Stimulated activated naive B cell treated with anti-CD40 and anti-IgM and Interleukin-4, amounts not matched to agents 10 μg/mL and 1 μg/mL and 100 μg/mL, for 72 hours (primary cell): ENCODE measurements at regions not wholly inside any gene's neighbourhood (a gene's known extent, or its start where the extent isn't known, plus 50 kb on each side); places are given as distances from the start of the nearest gene placed in this dataset.
"Not testable (repeated sequence)": the region's sequence is repeated elsewhere in the genome, so short reads cannot be mapped to it uniquely, and the experiment has no call there.

Experiments
- ATAC-seq, 2 donors: fragments of 150-1000 bp; cut with Tn5 transposase; replicated peaks; 2 replicates each; pipeline ENCODE4 v1.10.0; 2021; ENCODE audit warnings: moderate library complexity in 1 of 2
- DNase-seq: peaks from one replicate; pipeline ENCODE4 v3.0.0; 2021
- H3K27ac Mint-ChIP-seq: one replicate; pipeline ENCODE4 v1.8.0; 2022; ENCODE audit warnings: mild to moderate bottlenecking, mixed read lengths
- H3K27me3 Mint-ChIP-seq, 2 donors: one replicate each; pipeline ENCODE4 v1.8.0; 2022; ENCODE audit warnings: mixed read lengths in 2 of 2
- H3K36me3 Mint-ChIP-seq, 2 donors: one replicate each; pipeline ENCODE4 v1.8.0; 2022; ENCODE audit warnings: mixed read lengths in 2 of 2, mild to moderate bottlenecking in 1 of 2
- H3K4me1 Mint-ChIP-seq, 2 donors: one replicate each; pipeline ENCODE4 v1.8.0; 2022; ENCODE audit warnings: mixed read lengths in 2 of 2, mild to moderate bottlenecking in 1 of 2
- H3K4me3 Mint-ChIP-seq, 2 donors: one replicate each; pipeline ENCODE4 v1.8.0; 2022; ENCODE audit warnings: mild to moderate bottlenecking in 2 of 2, mixed read lengths in 2 of 2, moderate library complexity in 1 of 2
- H3K9me3 Mint-ChIP-seq, 2 donors: one replicate each; pipeline ENCODE4 v1.8.0; 2022; ENCODE audit warnings: mixed read lengths in 2 of 2, mild to moderate bottlenecking in 1 of 2

- Mint-ChIP-seq H3K36me3 (no peaks in the 10 kb centered on the region), H3K4me1 (no peaks in the 10 kb centered on the region), H3K4me3 (no peak overlapping the region), H3K27me3 (peaks cover 0 to 16% of the 10 kb centered on the region in 2 donors), H3K27ac (no peak overlapping the region), H3K9me3 (peaks cover 2 to 4% of the 10 kb centered on the region in 2 donors)
- ATAC-seq (no peak), DNase-seq (no peak)
These were observed 151.0 kb upstream of the KCNJ6 start for GRCh38 chr21:38067086-38067739.

GRCh38 chr21:38072489-38072888 lies 156.2 kb upstream of the KCNJ6 start:
- H3K27me3 Mint-ChIP-seq = peaks cover 5 to 19% of the 10 kb centered on the region in 2 donors
- no peak overlapping the region for H3K27ac Mint-ChIP-seq
- H3K36me3 Mint-ChIP-seq = no peaks in the 10 kb centered on the region

GRCh38 chr21:38075833-38076587 lies 159.8 kb upstream of the KCNJ6 start:
- H3K27ac Mint-ChIP-seq = no peak overlapping the region
- H3K4me1 Mint-ChIP-seq = no peaks in the 10 kb centered on the region
- no peak for DNase-seq

More at GRCh38 chr21:38072489-38072888, 156.2 kb upstream of the KCNJ6 start:
- ATAC-seq (no peak), DNase-seq (no peak)
- Mint-ChIP-seq H3K4me1 (no peaks in the 10 kb centered on the region), H3K9me3 (peaks cover 7 to 10% of the 10 kb centered on the region in 2 donors), H3K4me3 (no peak overlapping the region)

GRCh38 chr21:38077569-38077968 lies 161.3 kb upstream of the KCNJ6 start:
- DNase-seq (no peak), ATAC-seq (no peak)
- H3K9me3 Mint-ChIP-seq = peaks cover 7 to 8% of the 10 kb centered on the region in 2 donors
- no peaks in the 10 kb centered on the region for H3K4me1 Mint-ChIP-seq
- H3K27me3 Mint-ChIP-seq = peaks cover 5 to 7% of the 10 kb centered on the region in 2 donors
- H3K36me3 Mint-ChIP-seq = no peaks in the 10 kb centered on the region
- H3K4me3 Mint-ChIP-seq = no peak overlapping the region
- no peak overlapping the region for H3K27ac Mint-ChIP-seq

More at GRCh38 chr21:38075833-38076587, 159.8 kb upstream of the KCNJ6 start:
- H3K4me3 Mint-ChIP-seq = no peak overlapping the region
- ATAC-seq = no peak
- peaks cover 7 to 10% of the 10 kb centered on the region in 2 donors for H3K9me3 Mint-ChIP-seq
- H3K36me3 Mint-ChIP-seq = no peaks in the 10 kb centered on the region
- H3K27me3 Mint-ChIP-seq = peaks cover 5 to 11% of the 10 kb centered on the region in 2 donors

- no peak overlapping the region for H3K27ac Mint-ChIP-seq
- no peak overlapping the region for H3K4me3 Mint-ChIP-seq
- no peaks in the 10 kb centered on the region for H3K36me3 Mint-ChIP-seq
- H3K9me3 Mint-ChIP-seq = peaks cover 0 to 2% of the 10 kb centered on the region in 2 donors
- no peaks in the 10 kb centered on the region for H3K27me3 Mint-ChIP-seq
- ATAC-seq (no peak), DNase-seq (no peak)
- no peaks in the 10 kb centered on the region for H3K4me1 Mint-ChIP-seq
These were observed 164.6 kb upstream of the KCNJ6 start for GRCh38 chr21:38080888-38081287.

- DNase-seq = no peak
- H3K4me1 Mint-ChIP-seq = no peaks in the 10 kb centered on the region
- H3K27ac Mint-ChIP-seq = no peak overlapping the region
- peaks cover 0 to 2% of the 10 kb centered on the region in 2 donors for H3K9me3 Mint-ChIP-seq
- ATAC-seq = no peak
- H3K4me3 Mint-ChIP-seq = no peak overlapping the region
- peaks cover 0 to 3% of the 10 kb centered on the region in 2 donors for H3K27me3 Mint-ChIP-seq
- no peaks in the 10 kb centered on the region for H3K36me3 Mint-ChIP-seq
These were observed 165.5 kb upstream of the KCNJ6 start for GRCh38 chr21:38081708-38082107.

- H3K36me3 Mint-ChIP-seq = no peaks in the 10 kb centered on the region
- no peak for ATAC-seq
- H3K9me3 Mint-ChIP-seq = peaks cover 0 to 2% of the 10 kb centered on the region in 2 donors
- peaks cover 0 to 3% of the 10 kb centered on the region in 2 donors for H3K27me3 Mint-ChIP-seq
- no peak for DNase-seq
- no peak overlapping the region for H3K4me3 Mint-ChIP-seq
- no peaks in the 10 kb centered on the region for H3K4me1 Mint-ChIP-seq
- H3K27ac Mint-ChIP-seq = no peak overlapping the region
These were observed 166.8 kb upstream of the KCNJ6 start for GRCh38 chr21:38082936-38083485.

- H3K9me3 Mint-ChIP-seq = peaks cover 0 to 2% of the 10 kb centered on the region in 2 donors
- no peaks in the 10 kb centered on the region for H3K36me3 Mint-ChIP-seq
- peaks cover 0 to 3% of the 10 kb centered on the region in 2 donors for H3K27me3 Mint-ChIP-seq
- DNase-seq (no peak), ATAC-seq (no peak)
- H3K4me1 Mint-ChIP-seq = no peaks in the 10 kb centered on the region
- no peak overlapping the region for H3K4me3 Mint-ChIP-seq
- no peak overlapping the region for H3K27ac Mint-ChIP-seq
These were observed 167.3 kb upstream of the KCNJ6 start for GRCh38 chr21:38083535-38083934.

- peaks cover 7 to 10% of the 10 kb centered on the region in 2 donors for H3K27me3 Mint-ChIP-seq
- no peaks in the 10 kb centered on the region for H3K36me3 Mint-ChIP-seq
- no peak for ATAC-seq
- H3K27ac Mint-ChIP-seq = no peak overlapping the region
- H3K4me3 Mint-ChIP-seq = no peak overlapping the region
- no peaks in the 10 kb centered on the region for H3K4me1 Mint-ChIP-seq
- peaks cover 0 to 2% of the 10 kb centered on the region in 2 donors for H3K9me3 Mint-ChIP-seq
- no peak for DNase-seq
These were observed 170.2 kb upstream of the KCNJ15 start for GRCh38 chr21:38086580-38086979.

- DNase-seq (no peak), ATAC-seq (no peak)
- Mint-ChIP-seq H3K27me3 (peaks cover 11 to 13% of the 10 kb centered on the region in 2 donors), H3K9me3 (peaks cover 2 to 3% of the 10 kb centered on the region in 2 donors), H3K36me3 (no peaks in the 10 kb centered on the region), H3K4me1 (no peaks in the 10 kb centered on the region), H3K27ac (no peak overlapping the region), H3K4me3 (no peak overlapping the region)
These were observed 167.7 kb upstream of the KCNJ15 start for GRCh38 chr21:38088916-38089762.

- H3K36me3 Mint-ChIP-seq = no peaks in the 10 kb centered on the region
- no peak for DNase-seq
- H3K27me3 Mint-ChIP-seq = peaks cover 14 to 17% of the 10 kb centered on the region in 2 donors
- H3K9me3 Mint-ChIP-seq = peaks cover 2 to 6% of the 10 kb centered on the region in 2 donors
- no peak overlapping the region for H3K4me3 Mint-ChIP-seq
- H3K4me1 Mint-ChIP-seq = no peaks in the 10 kb centered on the region
- no peak overlapping the region for H3K27ac Mint-ChIP-seq
- no peak for ATAC-seq
These were observed 167.1 kb upstream of the KCNJ15 start for GRCh38 chr21:38089763-38090046.

GRCh38 chr21:38091061-38091460 lies 165.7 kb upstream of the KCNJ15 start:
- H3K27ac Mint-ChIP-seq, H3K4me1 Mint-ChIP-seq, H3K4me3 Mint-ChIP-seq, H3K36me3 Mint-ChIP-seq, DNase-seq, H3K9me3 Mint-ChIP-seq, ATAC-seq: not testable (repeated sequence)
- H3K27me3 Mint-ChIP-seq = peaks cover 14 to 17% of the 10 kb centered on the region in 2 donors

- Mint-ChIP-seq H3K36me3 (no peaks in the 10 kb centered on the region), H3K27ac (no peak overlapping the region), H3K9me3 (peaks cover 3 to 10% of the 10 kb centered on the region in 2 donors), H3K4me3 (no peak overlapping the region), H3K4me1 (no peaks in the 10 kb centered on the region), H3K27me3 (peaks cover 12 to 17% of the 10 kb centered on the region in 2 donors)
- ATAC-seq = no peak
- no peak for DNase-seq
These were observed 164.7 kb upstream of the KCNJ15 start for GRCh38 chr21:38092051-38092450.

GRCh38 chr21:38095220-38095619 lies 161.6 kb upstream of the KCNJ15 start:
- DNase-seq (no peak), ATAC-seq (no peak)
- Mint-ChIP-seq H3K27me3 (peaks cover 14 to 16% of the 10 kb centered on the region in 2 donors), H3K36me3 (no peaks in the 10 kb centered on the region), H3K27ac (no peak overlapping the region), H3K4me1 (no peaks in the 10 kb centered on the region), H3K9me3 (peaks cover 10% of the 10 kb centered on the region in 2 donors), H3K4me3 (no peak overlapping the region)
